CD8-positive, alpha-beta memory T cell (primary cell): ENCODE measurements at regions not wholly inside any gene's neighbourhood (a gene's known extent, or its start where the extent isn't known, plus 50 kb on each side); places are given as distances from the start of the nearest gene placed in this dataset.

ENCODE experiments used
- CTCF ChIA-PET: fragments of 350-600 bp; sonication (Branson Sonifier 250); formaldehyde crosslinking; loops from one replicate; lab custom pipeline; 2021; ENCODE audit warnings: antibody characterized with exemption; lab: Charles Lee
- POLR2A ChIA-PET: fragments of 350-600 bp; sonication (Branson Sonifier 250); formaldehyde crosslinking; loops from one replicate; lab custom pipeline; 2021; ENCODE audit warnings: antibody characterized with exemption; lab: Charles Lee
- DNase-seq, 5 donors: peaks; one replicate each; pipeline versions ENCODE4 v3.0.0 to v3.0.0-alpha.2; 2020 to 2022; ENCODE audit warnings: mixed read lengths in 1 of 5
- H3K27ac ChIP-seq: one replicate; pipeline ENCODE4 v1.7.0; 2013; ENCODE audit warnings: low read depth, mild to moderate bottlenecking, low read length, moderate library complexity
- H3K27me3 ChIP-seq: 2 replicates; pipeline ENCODE4 v1.7.0; 2013; ENCODE audit warnings: low read length, mild to moderate bottlenecking; ENCODE audit not compliant: insufficient read depth, poor library complexity, severe bottlenecking
- H3K36me3 ChIP-seq: 2 replicates; pipeline ENCODE4 v1.7.0; 2013; ENCODE audit warnings: mild to moderate bottlenecking, low read length, moderate library complexity; ENCODE audit not compliant: insufficient read depth
- H3K4me1 ChIP-seq: 2 replicates; pipeline ENCODE4 v1.7.0; 2013; ENCODE audit warnings: mild to moderate bottlenecking, low read length, moderate library complexity; ENCODE audit not compliant: insufficient read depth
- H3K4me3 ChIP-seq: 2 replicates; pipeline ENCODE4 v1.7.0; 2013; ENCODE audit warnings: mild to moderate bottlenecking, low read length
- H3K9me3 ChIP-seq: 2 replicates; pipeline ENCODE4 v1.7.0; 2013; ENCODE audit warnings: mild to moderate bottlenecking, low read length
- H3K27ac Mint-ChIP-seq, 8 donors: one replicate each; pipeline ENCODE4 v1.8.0; 2020 to 2021; ENCODE audit warnings: mixed read lengths in 8 of 8, mild to moderate bottlenecking in 6 of 8, inconsistent platforms in 3 of 8, moderate library complexity in 3 of 8
- H3K27me3 Mint-ChIP-seq, 2 donors: one replicate each; pipeline ENCODE4 v1.8.0; 2020 to 2021; ENCODE audit warnings: mixed read lengths in 2 of 2, mild to moderate bottlenecking in 1 of 2, moderate library complexity in 1 of 2
- H3K36me3 Mint-ChIP-seq, 3 donors: one replicate each; pipeline ENCODE4 v1.8.0; 2020 to 2021; ENCODE audit warnings: mixed read lengths in 3 of 3, inconsistent platforms in 1 of 3, mild to moderate bottlenecking in 1 of 3
- H3K4me1 Mint-ChIP-seq, 3 donors: one replicate each; pipeline ENCODE4 v1.8.0; 2020 to 2021; ENCODE audit warnings: mixed read lengths in 3 of 3, inconsistent platforms in 1 of 3, mild to moderate bottlenecking in 1 of 3
- H3K4me3 Mint-ChIP-seq, 7 donors: one replicate each; pipeline ENCODE4 v1.8.0; 2020 to 2021; ENCODE audit warnings: mixed read lengths in 7 of 7, mild to moderate bottlenecking in 6 of 7, moderate library complexity in 4 of 7, inconsistent platforms in 2 of 7
- H3K9me3 Mint-ChIP-seq, 5 donors: one replicate each; pipeline ENCODE4 v1.8.0; 2020 to 2022; ENCODE audit warnings: mixed read lengths in 5 of 5, mild to moderate bottlenecking in 3 of 5, moderate library complexity in 2 of 5, inconsistent platforms in 1 of 5

DNA sequence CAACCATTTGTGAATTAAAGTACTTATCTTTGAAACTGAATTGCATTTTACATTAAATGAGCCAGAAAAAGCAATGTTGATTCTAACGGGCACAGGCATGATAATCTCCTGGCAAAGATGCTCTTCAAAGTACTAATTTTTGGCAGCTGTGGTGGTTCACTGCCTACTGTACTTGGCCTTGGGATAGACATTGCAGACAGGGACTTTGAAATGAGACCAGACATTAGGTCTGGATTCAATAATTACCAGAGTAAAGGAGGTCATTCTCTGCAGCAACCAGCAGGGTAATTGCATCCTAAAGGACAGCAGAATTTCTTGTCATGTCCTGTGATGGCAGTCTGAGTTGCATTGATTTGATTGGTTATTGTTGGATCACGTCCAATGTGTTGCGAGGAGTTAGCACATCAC lies 986.5 kb downstream of the TDRD15 start:
- no peak overlapping the region for H3K4me3 ChIP-seq
- no peaks in the 10 kb centered on the region for H3K27me3 ChIP-seq
- Mint-ChIP-seq H3K27me3 (no peaks in the 10 kb centered on the region), H3K9me3 (peaks cover 5 to 32% (median 8%) of the 10 kb centered on the region in 5 donors), H3K4me3 (no peak overlapping the region), H3K4me1 (no peaks in the 10 kb centered on the region), H3K36me3 (no peaks in the 10 kb centered on the region), H3K27ac (no peak overlapping the region)
- DNase-seq, result no peak
- no peaks in the 10 kb centered on the region for H3K4me1 ChIP-seq
- no peaks in the 10 kb centered on the region for H3K36me3 ChIP-seq
- H3K9me3 ChIP-seq, result no peaks in the 10 kb centered on the region
- ChIA-PET POLR2A (no interaction called here), CTCF (no interaction called here)
- no peak overlapping the region for H3K27ac ChIP-seq

DNA sequence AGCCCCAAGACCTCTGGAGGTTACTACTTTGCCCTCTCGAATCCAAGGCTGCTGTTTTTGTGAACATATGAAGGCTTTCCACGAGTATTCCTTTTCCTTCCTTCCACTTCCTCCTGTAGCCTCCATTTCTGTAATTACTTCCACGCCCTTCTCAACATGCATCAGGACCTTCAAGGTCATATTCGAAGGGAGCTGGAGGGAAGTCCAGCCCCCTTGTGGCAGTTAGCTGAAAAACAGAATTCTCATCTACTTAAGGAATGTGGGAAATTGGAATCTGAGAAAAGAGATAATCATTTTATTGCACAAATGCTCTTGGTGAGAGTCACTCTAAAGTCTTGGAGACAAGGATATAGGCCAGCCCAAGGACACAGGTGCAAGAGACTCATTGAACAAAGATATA lies 1000.2 kb downstream of the TDRD15 start:
- Histone ChIP-seq H3K4me1 (no peaks in the 10 kb centered on the region), H3K27ac (no peak overlapping the region), H3K36me3 (no peaks in the 10 kb centered on the region), H3K9me3 (no peaks in the 10 kb centered on the region), H3K27me3 (no peaks in the 10 kb centered on the region), H3K4me3 (no peak overlapping the region)
- no peak for DNase-seq
- Mint-ChIP-seq H3K36me3 (no peaks in the 10 kb centered on the region), H3K4me3 (no peak overlapping the region), H3K27ac (no peak overlapping the region), H3K9me3 (peaks cover 4 to 57% (median 22%) of the 10 kb centered on the region in 5 donors), H3K27me3 (no peaks in the 10 kb centered on the region), H3K4me1 (no peaks in the 10 kb centered on the region)
- CTCF ChIA-PET, result no interaction called here
- POLR2A ChIA-PET, result no interaction called here

DNA sequence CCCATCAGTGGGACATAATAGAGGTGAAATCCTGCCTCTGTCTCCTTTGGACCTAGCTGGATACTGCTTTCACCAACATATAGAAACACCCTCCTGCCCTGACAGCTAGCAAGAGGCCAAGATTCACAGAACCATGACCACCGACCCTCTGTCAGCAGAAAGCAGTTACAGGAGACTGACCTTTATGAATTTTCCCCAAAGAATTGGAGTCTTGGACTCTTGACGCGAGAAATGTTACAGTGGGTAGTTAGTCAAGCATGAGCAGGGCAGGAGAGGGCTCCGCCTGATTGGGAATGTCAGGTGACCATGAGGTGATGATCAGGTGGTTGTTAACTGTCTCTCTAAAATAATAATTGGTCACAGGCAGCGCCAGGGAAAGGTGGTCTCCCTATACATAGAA lies 1002.3 kb downstream of the TDRD15 start:
- ChIA-PET POLR2A (no interaction called here), CTCF (no interaction called here)
- Mint-ChIP-seq H3K36me3 (no peaks in the 10 kb centered on the region), H3K4me3 (no peak overlapping the region), H3K4me1 (no peaks in the 10 kb centered on the region), H3K9me3 (peaks cover 10 to 45% (median 23%) of the 10 kb centered on the region in 5 donors), H3K27me3 (no peaks in the 10 kb centered on the region), H3K27ac (no peak overlapping the region)
- DNase-seq, result no peak
- Histone ChIP-seq H3K36me3 (no peaks in the 10 kb centered on the region), H3K4me1 (no peaks in the 10 kb centered on the region), H3K9me3 (no peaks in the 10 kb centered on the region), H3K27me3 (no peaks in the 10 kb centered on the region), H3K4me3 (no peak overlapping the region), H3K27ac (no peak overlapping the region)

DNA sequence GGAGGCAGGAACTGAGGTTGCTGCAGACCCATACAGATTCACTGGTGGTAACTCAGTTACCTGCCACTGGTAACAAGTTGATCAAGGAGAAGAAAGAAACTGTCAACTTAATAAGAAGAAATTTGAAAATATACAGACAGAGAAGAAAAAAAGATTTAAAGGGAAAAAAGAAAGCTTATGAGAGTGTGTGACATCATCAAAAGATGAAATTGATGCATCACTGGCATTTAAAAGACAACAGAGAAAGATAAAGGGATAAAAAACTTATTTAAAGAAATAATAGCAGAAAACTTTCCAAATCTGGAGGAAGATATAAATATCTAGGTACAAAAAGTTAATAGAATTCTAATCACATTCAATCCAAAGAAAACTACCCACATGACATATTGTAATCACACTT lies 1003.2 kb downstream of the TDRD15 start:
- ChIA-PET POLR2A (no interaction called here), CTCF (no interaction called here)
- H3K4me3 ChIP-seq, result no peak overlapping the region
- no peak overlapping the region for H3K4me3 Mint-ChIP-seq
- no peak for DNase-seq
- no peaks in the 10 kb centered on the region for H3K4me1 ChIP-seq
- H3K9me3 Mint-ChIP-seq, result peaks cover 10 to 42% (median 20%) of the 10 kb centered on the region in 5 donors
- H3K27ac Mint-ChIP-seq, result no peak overlapping the region
- no peaks in the 10 kb centered on the region for H3K36me3 ChIP-seq
- no peaks in the 10 kb centered on the region for H3K4me1 Mint-ChIP-seq
- no peaks in the 10 kb centered on the region for H3K27me3 ChIP-seq
- no peaks in the 10 kb centered on the region for H3K36me3 Mint-ChIP-seq
- no peak overlapping the region for H3K27ac ChIP-seq
- no peaks in the 10 kb centered on the region for H3K27me3 Mint-ChIP-seq
- no peaks in the 10 kb centered on the region for H3K9me3 ChIP-seq

DNA sequence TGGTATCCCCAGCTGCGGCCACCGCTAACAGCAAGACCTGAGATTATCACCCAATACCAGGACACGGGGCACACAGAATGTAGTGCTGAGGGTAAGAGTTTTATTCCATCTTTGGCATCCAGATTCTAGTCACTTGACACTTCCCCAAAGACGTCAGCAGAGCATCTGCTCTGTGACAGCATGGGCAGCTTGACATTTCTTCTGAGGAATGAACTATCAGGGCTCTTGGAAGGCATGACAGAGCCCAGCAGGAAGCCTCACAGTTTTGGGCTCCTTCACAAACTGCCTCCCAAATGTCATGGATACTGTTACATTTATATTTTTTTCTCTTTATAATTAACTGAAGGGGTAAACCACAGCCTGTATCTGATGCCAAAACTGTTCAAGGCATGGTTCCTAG lies 1010.7 kb downstream of the TDRD15 start:
- H3K27me3 Mint-ChIP-seq, result no peaks in the 10 kb centered on the region
- no peak overlapping the region for H3K4me3 ChIP-seq
- H3K9me3 Mint-ChIP-seq, result peaks cover 4 to 17% (median 8%) of the 10 kb centered on the region in 5 donors
- ChIA-PET POLR2A (no interaction called here), CTCF (no interaction called here)
- DNase-seq, result no peak
- no peak overlapping the region for H3K27ac ChIP-seq
- no peak overlapping the region for H3K27ac Mint-ChIP-seq
- no peaks in the 10 kb centered on the region for H3K27me3 ChIP-seq
- no peaks in the 10 kb centered on the region for H3K4me1 ChIP-seq
- H3K9me3 ChIP-seq, result no peaks in the 10 kb centered on the region
- no peaks in the 10 kb centered on the region for H3K4me1 Mint-ChIP-seq
- no peaks in the 10 kb centered on the region for H3K36me3 Mint-ChIP-seq
- no peaks in the 10 kb centered on the region for H3K36me3 ChIP-seq
- H3K4me3 Mint-ChIP-seq, result no peak overlapping the region

DNA sequence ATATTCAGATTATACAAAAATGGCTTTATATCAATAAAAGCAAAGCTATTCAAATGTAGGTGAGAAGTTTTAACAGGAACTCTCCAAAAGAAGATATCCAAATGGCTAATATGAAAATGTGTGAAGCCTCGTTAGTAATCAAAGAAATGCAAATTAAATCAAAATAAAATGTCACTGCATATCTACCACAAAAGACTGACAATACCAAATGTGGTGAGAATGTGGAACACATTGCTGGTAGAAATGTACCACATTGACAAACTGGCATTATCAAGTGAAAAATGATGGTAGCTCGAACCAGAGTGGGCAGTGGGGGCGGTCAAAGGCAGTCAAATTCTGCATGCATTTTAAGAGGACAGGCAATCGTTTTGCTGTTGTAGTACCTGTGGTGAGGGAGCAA lies 1012.7 kb downstream of the TDRD15 start:
- no peaks in the 10 kb centered on the region for H3K4me1 Mint-ChIP-seq
- DNase-seq, result no peak
- Histone ChIP-seq H3K4me1 (no peaks in the 10 kb centered on the region), H3K4me3 (no peak overlapping the region), H3K27ac (no peak overlapping the region), H3K27me3 (no peaks in the 10 kb centered on the region), H3K9me3 (no peaks in the 10 kb centered on the region), H3K36me3 (no peaks in the 10 kb centered on the region)
- ChIA-PET CTCF (no interaction called here), POLR2A (no interaction called here)
- H3K9me3 Mint-ChIP-seq, result peaks cover 1 to 17% (median 11%) of the 10 kb centered on the region in 5 donors
- H3K27ac Mint-ChIP-seq, result no peak overlapping the region
- no peaks in the 10 kb centered on the region for H3K27me3 Mint-ChIP-seq
- H3K4me3 Mint-ChIP-seq, result no peak overlapping the region
- H3K36me3 Mint-ChIP-seq, result no peaks in the 10 kb centered on the region

DNA sequence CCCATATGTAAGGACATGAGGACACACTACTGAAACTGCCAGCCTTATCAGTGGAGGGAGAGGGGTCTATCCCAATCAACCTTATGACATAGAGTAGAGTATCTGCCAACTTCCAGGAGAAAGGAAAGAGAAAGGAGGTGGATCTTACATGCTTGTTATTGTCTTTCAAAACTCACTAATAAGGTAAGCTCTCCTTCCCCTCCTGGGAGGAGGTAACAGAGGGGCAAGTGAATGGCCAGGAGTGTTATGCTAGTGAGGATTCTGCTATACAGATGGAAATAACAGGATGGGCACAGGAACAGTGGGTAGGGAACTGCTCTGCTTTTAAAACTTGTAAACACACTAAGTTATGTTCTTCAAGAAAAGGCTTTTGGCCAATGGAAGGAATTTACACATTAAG lies 1020.1 kb downstream of the TDRD15 start:
- Histone ChIP-seq H3K27me3 (no peaks in the 10 kb centered on the region), H3K4me3 (no peak overlapping the region), H3K36me3 (no peaks in the 10 kb centered on the region), H3K27ac (no peak overlapping the region), H3K4me1 (no peaks in the 10 kb centered on the region), H3K9me3 (no peaks in the 10 kb centered on the region)
- no peaks in the 10 kb centered on the region for H3K27me3 Mint-ChIP-seq
- ChIA-PET POLR2A (no interaction called here), CTCF (no interaction called here)
- DNase-seq, result no peak
- no peak overlapping the region for H3K27ac Mint-ChIP-seq
- H3K9me3 Mint-ChIP-seq, result peaks cover 12 to 45% (median 14%) of the 10 kb centered on the region in 5 donors
- no peaks in the 10 kb centered on the region for H3K4me1 Mint-ChIP-seq
- no peaks in the 10 kb centered on the region for H3K36me3 Mint-ChIP-seq
- no peak overlapping the region for H3K4me3 Mint-ChIP-seq

DNA sequence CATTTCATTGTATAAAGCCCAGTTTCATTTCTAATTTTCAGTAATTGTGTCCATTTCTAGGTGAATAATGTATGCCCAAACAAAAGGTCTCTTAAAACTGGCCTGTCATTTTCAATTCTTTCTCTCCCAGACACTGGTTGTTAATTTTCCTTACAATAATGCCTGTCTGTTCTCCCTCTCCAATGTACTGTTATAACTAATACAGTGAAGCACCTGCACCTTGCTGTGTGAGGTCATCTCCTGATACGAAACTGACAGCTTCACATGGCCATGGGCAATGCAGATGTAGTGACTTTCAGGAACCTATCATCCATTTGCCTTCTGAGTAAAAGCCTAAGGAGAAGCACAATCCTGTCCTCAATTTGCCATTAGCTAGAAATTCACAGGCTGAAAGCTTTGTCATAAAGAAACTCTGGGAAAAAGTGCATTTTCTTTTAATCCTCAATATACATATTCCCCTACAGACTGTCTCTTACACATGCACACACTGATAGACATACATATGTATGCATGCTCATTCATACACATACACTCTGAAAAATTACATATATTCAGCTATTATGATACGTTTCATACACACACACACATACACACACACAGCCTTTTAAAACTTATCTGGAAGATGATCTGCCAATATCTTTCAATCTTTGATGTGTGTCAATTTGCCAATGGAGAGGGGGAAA lies 1030.3 kb downstream of the TDRD15 start:
- peaks cover 19 to 30% (median 22%) of the 10 kb centered on the region in 5 donors for H3K9me3 Mint-ChIP-seq
- Histone ChIP-seq H3K4me1 (no peaks in the 10 kb centered on the region), H3K4me3 (no peak overlapping the region), H3K27ac (no peak overlapping the region), H3K36me3 (no peaks in the 10 kb centered on the region), H3K9me3 (no peaks in the 10 kb centered on the region), H3K27me3 (no peaks in the 10 kb centered on the region)
- H3K4me1 Mint-ChIP-seq, result no peaks in the 10 kb centered on the region
- H3K27me3 Mint-ChIP-seq, result peaks cover 0 to 2% of the 10 kb centered on the region in 2 donors
- no peak for DNase-seq
- ChIA-PET CTCF (no interaction called here), POLR2A (no interaction called here)
- H3K4me3 Mint-ChIP-seq, result no peak overlapping the region
- no peaks in the 10 kb centered on the region for H3K36me3 Mint-ChIP-seq
- H3K27ac Mint-ChIP-seq, result no peak overlapping the region
